Activated T-cell treated with anti-CD3 and anti-CD28 coated beads for 48 hours (primary cell): ENCODE measurements at regions not wholly inside any gene's neighbourhood (a gene's known extent, or its start where the extent isn't known, plus 50 kb on each side); places are given as distances from the start of the nearest gene placed in this dataset.

ENCODE experiments used
- DNase-seq: peaks from one replicate; pipeline ENCODE4 v3.0.0-alpha.2; 2020; ENCODE audit warnings: low read depth

DNA sequence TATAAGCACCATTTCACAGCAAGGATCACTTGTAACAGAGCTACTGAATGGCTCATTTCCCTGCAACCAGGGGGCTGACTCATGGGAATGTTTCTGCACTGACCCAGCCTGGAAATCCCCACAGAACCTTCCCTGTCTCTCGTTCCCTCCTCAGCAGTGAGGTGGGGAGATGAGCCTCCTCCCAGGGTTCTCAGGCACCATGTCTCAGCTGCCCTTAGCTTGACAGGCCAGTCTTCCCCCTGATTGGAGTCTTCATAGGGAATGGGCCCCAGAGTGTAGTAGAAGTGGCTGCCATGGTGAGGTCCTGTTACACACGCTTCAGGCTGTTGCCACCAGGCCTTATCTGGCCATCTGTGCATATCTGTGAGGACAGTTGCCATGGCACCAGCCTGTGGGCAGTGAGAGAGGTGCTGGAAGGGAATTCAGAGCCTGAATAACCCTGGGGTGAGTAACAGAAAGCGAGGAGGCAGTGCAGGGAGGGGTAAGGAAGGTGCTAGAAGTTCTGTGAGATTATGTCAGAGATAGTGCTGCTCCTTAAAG lies 324.4 kb downstream of the ENC1 start:
- peak; percentile 23 for DNase-seq

DNA sequence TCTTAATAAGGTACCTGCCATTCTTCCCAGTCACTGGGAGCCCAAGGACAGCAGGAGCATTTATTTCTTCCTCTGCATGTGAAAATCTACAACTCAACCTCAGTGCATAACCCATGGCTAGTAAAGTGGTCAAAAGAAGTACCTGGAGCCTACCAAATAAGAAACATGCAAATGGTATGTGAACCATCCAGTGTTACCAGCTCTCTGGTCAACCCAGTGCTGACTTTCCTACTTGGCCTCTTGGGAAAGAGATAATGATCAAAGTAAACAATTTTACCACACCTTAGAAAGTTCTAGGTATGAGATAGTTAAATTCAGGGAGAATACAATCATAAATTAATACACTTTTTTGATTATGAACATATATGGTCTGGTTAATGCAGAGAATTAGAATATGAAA lies 325.6 kb downstream of the ENC1 start:
- no peak for DNase-seq

DNA sequence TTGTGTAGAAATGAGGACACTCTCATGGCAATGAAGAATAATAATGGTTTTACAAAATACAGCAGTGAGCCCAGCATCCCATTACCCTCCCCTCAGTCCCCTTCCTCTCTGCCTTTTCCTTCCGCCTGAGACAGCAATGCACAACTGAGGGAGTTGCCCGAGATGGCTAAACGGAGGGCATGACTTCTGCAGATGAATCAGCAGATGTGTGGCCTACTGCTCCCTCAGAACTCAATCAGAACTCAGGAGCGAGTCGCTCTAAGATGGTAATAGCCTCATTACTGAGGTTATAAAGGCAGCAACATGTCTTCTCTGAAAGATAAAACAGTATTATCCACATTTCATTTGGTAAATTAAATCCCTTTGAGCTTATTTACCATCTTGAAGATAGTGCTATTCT lies 326.6 kb downstream of the ENC1 start:
- no peak for DNase-seq

DNA sequence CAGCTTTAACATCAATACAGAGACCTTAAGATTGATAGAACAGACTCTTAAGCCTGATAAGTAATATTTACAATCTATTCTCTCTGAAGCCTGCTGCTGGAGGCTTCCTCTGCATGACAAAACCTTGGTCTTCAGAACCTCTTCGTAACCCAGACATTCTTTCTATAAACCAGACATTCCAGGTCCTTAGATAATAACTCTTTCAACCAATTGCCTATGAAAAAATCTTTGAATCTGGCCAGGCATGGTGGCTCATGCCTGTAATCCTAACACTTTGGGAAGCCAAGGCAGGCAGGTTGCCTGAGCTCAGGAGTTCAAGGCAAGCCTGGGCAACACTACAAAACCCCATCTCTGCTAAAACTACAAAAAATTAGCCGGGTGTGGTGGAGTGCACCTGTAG lies 327.8 kb downstream of the ENC1 start:
- no peak for DNase-seq

DNA sequence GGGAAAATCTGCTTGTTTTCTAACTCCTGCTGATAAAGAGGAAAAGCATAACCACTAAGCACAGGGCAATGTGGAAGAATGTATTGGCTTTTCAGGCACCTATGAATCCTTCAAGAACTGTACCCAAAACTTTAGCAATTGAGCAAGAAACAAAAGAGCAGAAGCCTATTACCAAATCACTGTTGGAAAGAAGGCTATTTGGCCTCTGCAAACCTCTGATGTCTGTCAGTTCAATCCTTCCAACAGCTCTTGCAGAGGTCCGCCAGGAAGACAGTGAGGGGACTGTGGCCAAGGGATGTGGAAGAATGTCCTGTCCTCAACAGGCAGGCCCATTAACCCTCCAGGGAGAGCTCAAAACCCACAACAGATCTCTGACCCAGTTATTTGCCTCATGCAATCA lies 328.6 kb downstream of the ENC1 start:
- no peak for DNase-seq

DNA sequence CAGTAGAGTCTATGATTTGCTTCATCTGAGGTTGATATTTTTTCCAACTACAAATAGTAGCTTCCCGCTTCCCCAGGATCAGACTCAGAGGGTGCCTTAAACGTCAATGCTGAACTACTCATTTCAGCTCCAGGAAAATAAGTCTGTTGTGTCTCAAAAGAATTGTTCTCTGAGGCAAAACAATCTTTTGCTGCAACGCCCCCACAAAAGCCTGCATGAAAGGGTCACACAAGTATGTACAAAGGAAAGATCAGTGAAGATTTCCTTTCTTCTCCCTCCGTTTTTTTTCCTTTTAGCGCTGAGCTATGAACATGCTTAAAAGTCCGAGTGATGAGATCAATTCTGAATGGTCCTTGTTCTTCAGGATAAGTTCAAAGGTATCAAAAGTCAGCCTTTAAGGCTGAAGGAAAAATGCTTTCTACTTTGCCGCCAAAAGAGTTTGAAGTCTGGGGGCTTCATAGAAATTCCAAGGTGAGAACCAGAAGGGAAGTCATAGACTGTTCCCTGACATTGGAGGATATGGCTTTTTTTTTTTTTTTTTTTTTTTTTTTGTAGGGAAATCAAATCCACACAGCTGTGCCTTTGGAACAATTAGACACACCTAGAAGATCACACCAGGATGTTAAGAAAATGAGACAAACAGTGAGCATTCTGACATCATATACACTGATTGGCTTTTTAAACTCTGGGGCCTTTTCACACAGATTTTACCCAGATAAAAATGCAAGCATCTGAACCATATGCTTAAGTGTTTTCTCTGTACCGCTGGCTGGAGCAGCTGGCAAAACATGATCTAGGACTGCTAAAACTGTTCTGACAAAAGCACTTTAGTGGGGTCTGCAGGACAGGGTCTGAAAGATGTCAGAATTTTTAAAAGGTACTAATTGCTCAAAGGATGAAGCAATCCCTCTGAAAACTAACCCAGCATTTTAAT lies 329.3 kb downstream of the ENC1 start:
- no peak for DNase-seq

DNA sequence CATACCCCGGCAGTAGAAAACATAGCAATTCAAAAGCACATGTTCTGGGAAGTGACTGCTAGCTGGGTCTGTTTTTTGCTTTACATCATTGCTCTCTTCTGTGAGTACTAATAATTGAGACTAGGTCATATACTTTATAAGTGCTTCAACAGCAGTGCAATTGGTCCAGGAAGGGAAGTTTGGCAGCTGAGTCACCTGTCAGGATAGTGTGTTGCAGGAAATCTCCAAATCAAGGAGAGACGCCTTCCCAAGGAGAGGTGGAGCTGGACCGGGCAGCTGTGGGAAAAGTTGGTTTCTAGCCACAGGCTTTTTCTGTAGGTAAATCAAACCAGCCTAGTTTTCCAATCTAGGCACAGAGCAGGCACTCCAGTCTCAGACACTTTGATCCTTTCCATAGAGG lies 330.1 kb downstream of the ENC1 start:
- no peak for DNase-seq

DNA sequence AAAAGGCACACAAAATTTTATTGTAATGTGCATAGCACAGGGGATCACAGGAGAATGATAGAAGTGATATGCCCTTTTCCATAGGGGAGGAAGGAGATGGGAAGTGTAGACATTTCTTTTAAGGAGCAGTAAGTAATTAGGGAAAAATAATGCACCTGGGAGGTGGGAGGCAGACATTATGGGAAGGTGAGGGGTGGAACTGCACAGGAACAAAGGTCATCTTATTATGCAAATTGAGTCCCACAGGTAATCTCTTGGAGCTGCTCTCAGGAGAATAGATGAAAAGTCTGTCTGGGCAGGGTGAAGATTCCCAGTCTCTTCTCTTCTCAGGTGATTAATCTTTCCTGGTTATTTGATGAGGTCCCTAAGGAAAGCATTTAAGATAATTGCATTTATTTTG lies 331.5 kb downstream of the ENC1 start:
- no peak for DNase-seq

DNA sequence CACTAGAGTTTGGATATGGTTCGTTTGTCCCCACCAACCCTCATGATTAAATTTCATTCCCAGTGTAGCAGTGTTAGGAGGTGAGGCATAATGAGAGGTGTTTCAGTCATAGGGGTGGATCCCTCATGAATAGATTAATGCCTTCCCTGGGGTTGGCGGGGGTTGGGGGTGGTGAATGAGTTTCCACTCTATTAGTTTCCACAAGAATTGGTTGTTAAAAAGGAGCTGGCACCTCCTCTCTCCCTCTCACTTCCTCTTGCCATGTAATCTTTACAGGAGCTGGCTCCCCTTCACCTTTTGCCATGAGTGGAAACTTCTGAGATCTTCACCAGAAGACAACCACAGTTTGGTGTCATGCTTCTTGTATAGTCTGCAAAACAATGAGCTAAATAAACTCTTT lies 333.7 kb downstream of the ENC1 start:
- DNase-seq: no peak

DNA sequence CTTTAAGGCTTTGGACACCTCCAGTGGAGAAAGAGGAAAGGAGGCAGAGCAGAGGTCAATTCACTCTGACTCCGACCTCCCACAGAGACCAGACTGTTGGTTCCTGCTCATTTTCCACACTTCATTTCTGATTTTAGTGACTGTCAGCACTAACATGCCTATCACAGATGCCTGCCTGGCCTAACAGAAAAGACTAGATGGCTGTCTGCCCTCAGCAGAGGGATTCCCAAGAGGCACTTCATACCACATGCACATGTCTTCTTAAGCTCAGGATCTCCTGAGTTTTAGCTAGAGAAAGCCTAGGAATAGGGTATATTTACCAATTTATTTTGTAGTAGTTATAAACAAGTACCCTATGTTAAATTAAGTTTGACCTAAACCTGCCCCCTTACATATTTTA lies 336.0 kb downstream of the ENC1 start:
- DNase-seq: no peak

DNA sequence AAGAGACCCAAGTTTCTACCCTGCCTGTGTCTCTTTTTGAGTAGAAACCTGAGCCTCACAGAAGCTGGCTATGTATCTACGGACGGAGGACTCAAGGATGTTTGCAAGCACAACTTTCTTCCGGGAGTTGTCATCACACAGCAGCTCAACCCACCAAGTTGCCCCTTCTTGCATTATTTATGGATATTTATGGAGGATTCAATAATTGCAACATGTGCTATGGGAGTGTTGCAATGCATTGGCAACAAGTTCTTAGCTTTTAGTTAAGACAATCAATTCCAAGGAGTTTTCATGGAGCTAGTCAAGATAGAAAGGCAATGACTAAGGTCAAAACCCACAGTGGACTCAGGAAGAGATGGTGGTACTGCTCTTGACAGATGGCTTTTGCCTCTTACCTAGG lies 336.9 kb downstream of the ENC1 start:
- no peak for DNase-seq

DNA sequence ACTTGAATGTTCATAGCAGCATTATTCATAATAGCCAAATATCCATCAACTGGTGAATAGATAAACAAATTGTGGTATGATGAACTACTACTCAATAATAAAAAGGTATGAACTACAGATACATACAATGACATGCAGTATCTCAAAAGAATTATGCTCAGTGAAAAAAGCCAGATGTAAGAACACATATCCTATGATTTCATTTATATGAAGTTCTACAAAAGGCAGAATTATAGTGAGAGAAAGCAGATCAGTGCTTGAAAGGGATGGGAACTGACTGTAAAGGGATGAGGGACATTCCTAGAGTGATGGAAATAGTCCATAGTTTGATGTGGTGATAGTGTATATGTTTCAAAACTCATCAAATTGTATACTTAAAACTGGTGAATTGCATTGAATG lies 339.0 kb downstream of the ENC1 start:
- no peak for DNase-seq

DNA sequence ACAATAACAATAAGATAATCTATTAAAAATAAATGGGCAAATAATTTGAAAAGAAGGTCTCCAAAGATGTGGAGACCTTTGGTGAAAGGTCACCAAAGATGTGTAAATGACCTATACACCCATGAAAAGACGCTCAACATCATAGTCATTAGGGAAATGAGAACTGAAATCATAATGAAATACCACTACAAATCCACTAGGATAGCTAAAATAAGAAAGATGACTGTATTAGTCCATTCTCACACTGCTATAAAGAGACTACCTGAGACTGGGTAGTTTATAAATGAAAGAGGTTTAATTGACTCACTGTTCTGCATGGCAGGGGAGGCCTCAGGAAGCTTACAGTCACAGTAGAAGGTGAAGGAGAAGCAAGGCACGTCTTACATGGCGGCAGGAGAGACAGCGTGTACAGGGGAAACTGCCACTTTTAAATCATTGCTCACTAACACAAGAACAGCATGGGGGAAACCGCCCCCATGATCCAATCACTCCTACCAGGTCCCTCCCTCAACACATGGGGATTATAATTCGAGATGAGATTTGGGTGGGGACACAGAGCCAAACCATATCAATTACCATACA lies 339.6 kb downstream of the ENC1 start:
- no peak for DNase-seq

DNA sequence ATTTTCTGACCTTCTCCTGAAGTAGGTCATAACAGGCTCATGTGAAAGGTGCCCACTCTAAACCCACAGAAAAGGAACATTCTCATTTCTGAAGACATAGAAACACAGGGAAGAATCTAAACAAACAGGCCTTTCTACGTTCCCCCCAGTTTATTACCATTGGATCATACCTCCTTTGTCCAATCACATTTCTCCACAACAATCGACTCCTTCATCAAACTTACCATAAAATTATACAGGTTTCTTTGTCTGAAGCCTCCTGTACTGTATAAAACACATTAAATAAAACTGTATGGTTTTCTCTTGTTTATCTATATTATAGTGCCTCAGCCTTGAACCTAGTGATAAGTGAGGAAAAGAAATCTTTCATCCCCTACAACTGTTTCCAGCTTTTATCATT lies 340.7 kb downstream of the ENC1 start:
- DNase-seq: no peak

DNA sequence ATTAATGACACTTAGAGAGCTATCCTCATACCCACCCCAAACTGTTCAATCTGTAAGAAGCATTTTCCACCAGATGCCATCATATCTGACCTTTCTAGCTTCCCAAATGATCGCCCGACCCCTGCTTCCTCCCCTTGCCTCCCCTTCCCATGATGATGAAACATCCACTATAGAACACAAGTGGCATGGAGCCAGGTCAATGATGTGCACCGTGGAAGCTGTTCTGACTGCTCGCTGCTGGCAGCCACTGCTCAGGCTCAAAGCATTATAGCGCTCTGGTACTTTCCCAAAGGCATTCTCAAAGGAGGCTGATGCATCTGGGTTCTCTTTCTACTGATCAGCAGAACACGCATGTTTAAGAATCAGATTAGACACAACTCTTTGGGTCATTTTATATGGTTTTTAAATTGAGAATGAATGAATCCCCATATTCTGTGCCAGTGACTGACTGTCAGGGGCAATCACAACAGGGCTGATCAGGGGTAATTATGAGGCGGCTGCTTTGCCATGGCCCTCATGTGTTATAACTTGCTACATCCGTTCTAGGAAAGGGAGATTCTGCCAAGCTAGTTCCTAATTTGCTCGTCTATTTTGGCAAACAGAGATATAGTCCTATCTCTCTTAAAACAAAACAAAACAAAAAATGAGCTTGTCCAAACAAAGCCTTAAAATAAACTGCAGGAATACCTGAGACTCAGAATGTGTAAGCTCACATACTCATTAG lies 343.7 kb downstream of the ENC1 start:
- DNase-seq: no peak

DNA sequence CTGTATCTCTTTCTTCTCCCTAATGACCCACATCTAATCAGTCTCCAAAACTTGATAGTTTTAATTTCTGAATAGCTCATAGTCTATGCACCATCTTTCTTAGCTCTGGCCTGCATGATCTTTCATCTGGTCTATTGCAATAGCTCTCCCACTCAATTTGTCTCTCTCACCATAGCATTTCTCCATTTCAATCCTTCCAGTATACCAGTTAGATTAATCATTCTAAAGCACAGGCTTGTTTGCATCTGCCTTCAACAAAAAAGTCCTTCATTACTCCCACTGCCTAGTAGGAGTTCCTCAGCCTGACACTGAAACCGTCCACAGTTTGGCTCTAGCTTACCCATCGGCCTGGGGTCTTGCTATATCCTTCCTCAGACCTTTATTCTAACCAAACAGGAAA lies 344.9 kb downstream of the ENC1 start:
- DNase-seq: no peak

DNA sequence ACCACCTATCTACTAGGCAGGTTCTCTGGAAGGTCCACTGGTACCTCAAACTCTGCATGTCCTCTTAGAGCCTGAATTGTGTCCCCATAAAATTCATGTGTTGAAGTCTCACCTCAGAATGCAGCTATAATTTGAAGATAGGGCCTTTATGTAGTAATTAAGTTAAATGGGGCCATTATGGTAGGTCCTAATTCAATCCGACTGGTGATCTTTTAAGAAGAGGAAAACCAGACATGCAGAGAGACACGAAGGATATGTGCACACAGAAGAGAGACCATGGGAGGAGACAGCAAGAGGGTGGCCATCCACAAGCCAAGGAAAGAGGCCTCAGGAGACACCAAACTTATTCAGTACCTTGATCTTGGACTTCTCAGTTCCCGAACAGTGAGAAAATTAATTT lies 345.4 kb downstream of the ENC1 start:
- no peak for DNase-seq

DNA sequence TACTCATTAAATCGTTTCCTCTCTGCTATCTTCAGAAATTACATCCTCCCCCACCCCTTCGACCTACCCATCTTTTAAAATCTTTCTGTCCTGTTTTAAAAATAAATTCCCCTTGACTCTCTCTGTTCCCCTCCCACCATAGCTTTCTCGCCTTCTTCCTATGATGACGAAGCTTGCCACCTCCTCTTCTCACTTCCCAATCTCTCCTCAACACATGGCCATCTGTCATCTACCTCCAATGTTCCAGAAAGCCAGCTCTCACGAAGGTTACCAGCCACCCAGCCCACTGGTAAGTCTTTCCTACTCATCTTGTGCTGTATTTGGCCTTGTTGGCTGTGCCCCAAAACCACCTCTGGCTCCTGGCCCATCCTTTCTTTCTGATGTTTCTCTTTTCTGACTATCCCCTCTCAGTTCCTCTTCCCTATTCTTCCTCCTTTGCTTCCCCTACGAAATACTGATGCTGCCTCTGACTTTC lies 346.3 kb downstream of the ENC1 start:
- no peak for DNase-seq

DNA sequence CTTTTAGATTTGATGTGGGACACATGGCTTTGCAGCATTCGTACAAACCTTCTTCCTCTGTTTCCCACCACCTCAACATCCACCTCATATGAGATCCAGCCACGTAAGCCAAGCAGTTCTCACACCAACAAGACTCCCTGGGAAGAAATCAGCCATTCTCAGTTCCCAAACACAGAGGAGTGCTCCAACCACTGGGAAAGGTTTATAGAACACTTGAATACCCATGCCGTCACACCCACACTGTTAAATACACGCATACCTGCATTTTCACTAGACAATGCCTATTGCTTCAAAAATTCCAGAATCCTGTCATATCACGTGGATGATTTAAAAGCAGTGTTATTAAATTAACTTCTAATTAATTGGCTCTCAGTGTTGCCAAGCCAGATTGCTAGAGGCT lies 347.3 kb downstream of the ENC1 start:
- DNase-seq: no peak

DNA sequence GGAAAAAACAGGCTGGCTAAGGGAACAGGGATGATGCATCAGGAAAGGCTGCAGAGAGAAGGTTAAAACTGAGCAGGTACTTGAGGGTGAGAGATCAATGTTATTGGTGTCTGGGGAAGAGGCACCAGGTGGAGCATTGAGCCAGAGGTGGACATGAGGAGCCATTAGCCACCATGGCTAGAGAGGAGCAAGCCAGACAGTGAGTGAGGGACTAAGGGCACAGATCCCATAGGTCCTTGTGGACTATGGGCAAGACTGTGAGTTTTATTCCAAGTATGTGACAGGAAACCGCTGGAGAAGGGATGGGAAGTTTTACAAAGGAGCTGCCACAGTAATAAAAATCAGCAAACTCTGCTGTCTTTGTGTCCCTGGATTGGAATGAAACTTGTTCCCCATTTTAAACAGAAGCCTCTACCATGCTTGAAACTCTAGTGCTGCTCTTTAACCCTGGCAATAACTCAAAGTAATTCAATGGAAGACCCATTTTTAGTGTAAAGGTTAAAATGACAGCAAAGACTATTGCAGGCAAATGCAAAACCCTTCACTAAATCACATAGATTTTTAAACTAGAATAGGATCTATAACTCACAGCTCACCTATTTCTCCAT lies 349.8 kb downstream of the ENC1 start:
- no peak for DNase-seq

DNA sequence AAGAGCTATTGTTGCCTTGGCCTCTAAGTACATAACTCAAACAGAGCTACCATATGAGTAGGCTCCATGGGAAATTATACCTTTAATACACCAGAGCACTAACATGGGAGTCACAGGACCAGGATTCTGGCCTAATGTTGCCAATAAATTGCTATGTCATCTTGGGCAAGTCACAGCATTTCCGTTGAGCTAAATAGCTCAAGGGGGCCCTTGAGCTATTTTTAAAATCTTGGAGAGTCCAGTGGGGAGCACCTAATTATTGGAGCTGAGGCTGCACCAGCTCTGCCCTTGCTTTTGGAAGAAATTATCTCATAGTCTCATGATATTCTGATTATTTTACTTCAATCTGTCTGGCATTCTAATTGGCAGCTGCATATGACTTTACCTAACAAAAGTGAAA lies 350.8 kb downstream of the ENC1 start:
- no peak for DNase-seq

DNA sequence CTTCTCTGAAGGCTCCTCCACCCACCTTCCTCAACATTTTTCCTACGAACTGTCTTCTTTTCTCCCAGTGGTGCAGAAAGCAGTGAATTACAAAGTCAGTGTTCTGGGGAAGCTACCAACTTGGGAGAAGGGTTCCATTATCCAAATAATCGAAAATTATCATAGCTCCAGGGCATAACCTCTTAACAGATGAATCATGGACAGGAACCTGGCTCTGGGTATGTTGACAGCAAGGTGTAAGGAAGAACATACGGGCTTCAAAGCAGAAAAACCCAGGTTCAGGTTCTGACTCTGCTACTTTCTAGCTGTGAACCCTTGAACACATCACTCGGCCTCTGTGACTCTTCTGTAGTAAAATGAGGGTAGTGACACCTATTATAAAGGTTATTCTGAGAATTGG lies 351.3 kb downstream of the ENC1 start:
- no peak for DNase-seq
